WTC11 (cell line): ENCODE measurements at regions not wholly inside any gene's neighbourhood (a gene's known extent, or its start where the extent isn't known, plus 50 kb on each side); places are given as distances from the start of the nearest gene placed in this dataset.

Source experiments
- ATAC-seq: fragments of 200-7000 bp; cut with Tn5 transposase; 2 replicates; pipeline ENCODE4 v1.10.0; 2021; ENCODE audit warnings: mild to moderate bottlenecking, moderate library complexity
- CTCF ChIA-PET: fragments of 300-600 bp; sonication (Branson Sonifier 250); formaldehyde crosslinking; loops from one replicate; lab custom pipeline; 2021; ENCODE audit warnings: antibody characterized with exemption; lab: Charles Lee
- POLR2A ChIA-PET: fragments of 350-600 bp; sonication (Branson Sonifier 250); formaldehyde crosslinking; loops from one replicate; lab custom pipeline; 2021; ENCODE audit warnings: antibody characterized with exemption; lab: Charles Lee
- DNase-seq: peaks from one replicate; pipeline ENCODE4 v3.0.0; 2021; ENCODE audit warnings: low spot score
- H3K27ac Mint-ChIP-seq: 2 replicates; pipeline ENCODE4 v1.8.0; 2021; ENCODE audit warnings: mixed read lengths
- H3K27me3 Mint-ChIP-seq: 2 replicates; pipeline ENCODE4 v1.8.0; 2021; ENCODE audit warnings: low read depth, mild to moderate bottlenecking, moderate library complexity, mixed read lengths
- H3K36me3 Mint-ChIP-seq: 2 replicates; pipeline ENCODE4 v1.8.0; 2021; ENCODE audit warnings: mixed read lengths
- H3K4me1 Mint-ChIP-seq: 2 replicates; pipeline ENCODE4 v1.8.0; 2022; ENCODE audit warnings: mixed read lengths
- H3K4me3 Mint-ChIP-seq: 2 replicates; pipeline ENCODE4 v1.8.0; 2021; ENCODE audit warnings: mild to moderate bottlenecking, moderate library complexity, mixed read lengths
- H3K9me3 Mint-ChIP-seq: 2 replicates; pipeline ENCODE4 v1.8.0; 2021; ENCODE audit warnings: mixed read lengths
- CREB1 ChIP-seq: sonication (generic); formaldehyde crosslinking; IDR thresholded peaks from 2 replicates; pipeline ENCODE4 v1.8.0; 2023; ENCODE audit warnings: mild to moderate bottlenecking, missing genetic modification reagents
- EMX1 ChIP-seq: fragments of 250-450 bp; sonication (Bioruptor Pico); IDR thresholded peaks from 2 replicates; pipeline ENCODE4 v1.8.0; 2021; ENCODE audit warnings: mild to moderate bottlenecking
- ESRRA ChIP-seq: sonication (generic); formaldehyde crosslinking; IDR thresholded peaks from 2 replicates; pipeline ENCODE4 v1.8.1; 2022; ENCODE audit warnings: mild to moderate bottlenecking, missing genetic modification reagents, borderline replicate concordance
- FOXJ3 ChIP-seq: sonication (generic); formaldehyde crosslinking; IDR thresholded peaks from 2 replicates; pipeline ENCODE4 v1.9.0; 2021; ENCODE audit warnings: missing genetic modification reagents, mild to moderate bottlenecking, borderline replicate concordance
- FOXK1 ChIP-seq: sonication (generic); formaldehyde crosslinking; IDR thresholded peaks from 2 replicates; pipeline ENCODE4 v1.8.0; 2022; ENCODE audit warnings: mild to moderate bottlenecking, moderate library complexity, missing genetic modification reagents
- FOXP1 ChIP-seq: sonication (generic); formaldehyde crosslinking; IDR thresholded peaks from 2 replicates; pipeline ENCODE4 v1.8.0; 2022; ENCODE audit warnings: missing genetic modification reagents, mild to moderate bottlenecking, moderate library complexity, borderline replicate concordance
- GRHL2 ChIP-seq: fragments of 250-450 bp; sonication (Bioruptor Pico); IDR thresholded peaks from 2 replicates; pipeline ENCODE4 v1.8.0; 2022; ENCODE audit warnings: mild to moderate bottlenecking, moderate library complexity; ENCODE audit not compliant: insufficient replicate concordance, severe bottlenecking
- GTF2I ChIP-seq: fragments of 250-450 bp; sonication (Bioruptor Pico); conservative IDR thresholded peaks from 2 replicates; pipeline ENCODE4 v1.4.0; 2021; ENCODE audit warnings: mild to moderate bottlenecking
- HMGA2 ChIP-seq: fragments of 250-450 bp; sonication (Bioruptor Pico); IDR thresholded peaks from 2 replicates; pipeline ENCODE4 v1.4.0; 2021; ENCODE audit warnings: mild to moderate bottlenecking, moderate library complexity
- JUN ChIP-seq: sonication (generic); formaldehyde crosslinking; IDR thresholded peaks from 2 replicates; pipeline ENCODE4 v1.8.0; 2023; ENCODE audit warnings: mild to moderate bottlenecking, missing genetic modification reagents
- KAT7 ChIP-seq: sonication (generic); formaldehyde crosslinking; IDR thresholded peaks from 2 replicates; pipeline ENCODE4 v1.8.1; 2023; ENCODE audit warnings: missing genetic modification reagents, mild to moderate bottlenecking, borderline replicate concordance
- NR1H2 ChIP-seq: sonication (generic); formaldehyde crosslinking; IDR thresholded peaks from 2 replicates; pipeline ENCODE4 v1.9.0; 2021; ENCODE audit warnings: mild to moderate bottlenecking, moderate library complexity, missing genetic modification reagents
- OVOL2 ChIP-seq: fragments of 250-450 bp; sonication (Bioruptor Pico); IDR thresholded peaks from 2 replicates; pipeline ENCODE4 v1.9.0; 2021; ENCODE audit warnings: mild to moderate bottlenecking, borderline replicate concordance
- PRRX2 ChIP-seq: fragments of 250-450 bp; sonication (Bioruptor Pico); IDR thresholded peaks from 2 replicates; pipeline ENCODE4 v1.8.0; 2021; ENCODE audit warnings: mild to moderate bottlenecking
- TP53 ChIP-seq: sonication (generic); formaldehyde crosslinking; IDR thresholded peaks from 2 replicates; pipeline ENCODE4 v1.8.1; 2023; ENCODE audit warnings: mild to moderate bottlenecking, missing genetic modification reagents
- ZNF317 ChIP-seq: sonication (generic); formaldehyde crosslinking; IDR thresholded peaks from 2 replicates; pipeline ENCODE4 v1.8.1; 2023; ENCODE audit warnings: low read depth, mild to moderate bottlenecking, moderate library complexity, missing genetic modification reagents, borderline replicate concordance
- ZNF396 ChIP-seq: fragments of 250-450 bp; sonication (Bioruptor Pico); IDR thresholded peaks from 2 replicates; pipeline ENCODE4 v1.8.0; 2021; ENCODE audit warnings: mild to moderate bottlenecking, moderate library complexity, borderline replicate concordance
- TF ChIP-seq, protein P1 (sequence below): sonication (generic); formaldehyde crosslinking; IDR thresholded peaks from 2 replicates; pipeline ENCODE4 v1.8.1; 2023; ENCODE audit warnings: mild to moderate bottlenecking, missing genetic modification reagents
- TF ChIP-seq, protein P2 (sequence below): sonication (generic); formaldehyde crosslinking; IDR thresholded peaks from 2 replicates; pipeline ENCODE4 v1.8.0; 2022; ENCODE audit warnings: mild to moderate bottlenecking, missing genetic modification reagents
- TF ChIP-seq, protein P3 (sequence below): sonication (generic); formaldehyde crosslinking; IDR thresholded peaks from 2 replicates; pipeline ENCODE4 v1.8.0; 2023; ENCODE audit warnings: missing genetic modification reagents
- TF ChIP-seq, protein P4 (sequence below): sonication (generic); formaldehyde crosslinking; IDR thresholded peaks from 2 replicates; pipeline ENCODE4 v1.8.1; 2023; ENCODE audit warnings: mild to moderate bottlenecking, missing genetic modification reagents, borderline replicate concordance
- TF ChIP-seq, protein P5 (sequence below): fragments of 250-450 bp; sonication (Bioruptor Pico); IDR thresholded peaks from 2 replicates; pipeline ENCODE4 v1.9.0; 2021; ENCODE audit warnings: moderate library complexity, mild to moderate bottlenecking, inconsistent platforms, borderline replicate concordance

DNA sequence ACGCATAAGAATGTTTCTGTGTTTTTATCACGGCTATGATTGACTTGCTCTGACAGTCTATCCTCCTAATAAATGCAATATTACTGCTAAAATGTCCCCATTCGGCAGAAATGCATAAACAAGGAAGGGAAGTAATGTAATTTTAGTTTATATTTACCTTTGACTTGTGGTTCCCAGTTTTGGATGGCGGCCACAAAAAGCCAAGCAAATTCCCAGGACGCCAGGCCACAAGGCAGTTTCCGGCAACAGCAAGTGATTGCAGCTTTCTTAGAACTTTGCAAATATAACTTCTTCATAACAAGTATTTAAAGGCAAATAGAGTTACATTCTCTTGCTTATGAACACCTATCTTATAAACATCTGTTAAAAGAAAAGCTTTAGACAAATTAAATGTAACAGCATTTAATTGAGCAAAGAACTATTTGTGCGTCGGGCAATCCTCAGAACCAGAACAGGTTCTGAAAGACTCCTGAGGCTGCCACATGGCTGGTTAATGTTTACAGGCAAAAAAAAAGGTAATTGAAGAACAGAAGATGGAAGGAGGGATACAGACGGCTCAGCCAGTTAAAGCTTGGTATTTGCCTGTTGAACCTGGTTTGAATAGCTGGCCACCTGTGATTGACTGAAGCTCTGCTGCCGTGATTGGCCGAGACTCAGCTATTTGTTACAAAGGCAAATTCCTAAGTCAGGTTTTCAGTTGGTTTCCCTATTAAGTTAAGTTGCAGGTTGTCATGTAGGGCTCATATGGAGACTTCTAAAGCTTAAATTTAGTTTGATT is 80.8 kb downstream of the C21orf91 start:
- DNase-seq (no peak), ATAC-seq (peak; percentile 74)
- Mint-ChIP-seq H3K4me3 (no peak overlapping the region), H3K27me3 (no peaks in the 10 kb centered on the region), H3K9me3 (peaks cover 27% of the 10 kb centered on the region), H3K36me3 (peaks cover 9% of the 10 kb centered on the region), H3K27ac (no peak overlapping the region), H3K4me1 (peaks cover 6% of the 10 kb centered on the region)
- POLR2A ChIA-PET, result no interaction called here
- no peak for TF ChIP-seq OVOL2 (CRISPR knock-in tag)
- TF ChIP-seq GRHL2, result no peak
- TF ChIP-seq, protein P1, sequence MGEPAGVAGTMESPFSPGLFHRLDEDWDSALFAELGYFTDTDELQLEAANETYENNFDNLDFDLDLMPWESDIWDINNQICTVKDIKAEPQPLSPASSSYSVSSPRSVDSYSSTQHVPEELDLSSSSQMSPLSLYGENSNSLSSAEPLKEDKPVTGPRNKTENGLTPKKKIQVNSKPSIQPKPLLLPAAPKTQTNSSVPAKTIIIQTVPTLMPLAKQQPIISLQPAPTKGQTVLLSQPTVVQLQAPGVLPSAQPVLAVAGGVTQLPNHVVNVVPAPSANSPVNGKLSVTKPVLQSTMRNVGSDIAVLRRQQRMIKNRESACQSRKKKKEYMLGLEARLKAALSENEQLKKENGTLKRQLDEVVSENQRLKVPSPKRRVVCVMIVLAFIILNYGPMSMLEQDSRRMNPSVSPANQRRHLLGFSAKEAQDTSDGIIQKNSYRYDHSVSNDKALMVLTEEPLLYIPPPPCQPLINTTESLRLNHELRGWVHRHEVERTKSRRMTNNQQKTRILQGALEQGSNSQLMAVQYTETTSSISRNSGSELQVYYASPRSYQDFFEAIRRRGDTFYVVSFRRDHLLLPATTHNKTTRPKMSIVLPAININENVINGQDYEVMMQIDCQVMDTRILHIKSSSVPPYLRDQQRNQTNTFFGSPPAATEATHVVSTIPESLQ (CRISPR knock-in tag), result no peak
- no peak for TF ChIP-seq PRRX2
- no peak for TF ChIP-seq ZNF317 (CRISPR knock-in tag)
- no peak for TF ChIP-seq KAT7
- TF ChIP-seq, protein P2, sequence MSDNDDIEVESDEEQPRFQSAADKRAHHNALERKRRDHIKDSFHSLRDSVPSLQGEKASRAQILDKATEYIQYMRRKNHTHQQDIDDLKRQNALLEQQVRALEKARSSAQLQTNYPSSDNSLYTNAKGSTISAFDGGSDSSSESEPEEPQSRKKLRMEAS (CRISPR knock-in tag), result no peak
- TF ChIP-seq, protein P3, sequence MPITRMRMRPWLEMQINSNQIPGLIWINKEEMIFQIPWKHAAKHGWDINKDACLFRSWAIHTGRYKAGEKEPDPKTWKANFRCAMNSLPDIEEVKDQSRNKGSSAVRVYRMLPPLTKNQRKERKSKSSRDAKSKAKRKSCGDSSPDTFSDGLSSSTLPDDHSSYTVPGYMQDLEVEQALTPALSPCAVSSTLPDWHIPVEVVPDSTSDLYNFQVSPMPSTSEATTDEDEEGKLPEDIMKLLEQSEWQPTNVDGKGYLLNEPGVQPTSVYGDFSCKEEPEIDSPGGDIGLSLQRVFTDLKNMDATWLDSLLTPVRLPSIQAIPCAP (CRISPR knock-in tag), result no peak
- TF ChIP-seq JUN (CRISPR knock-in tag), result no peak
- TF ChIP-seq FOXJ3 (CRISPR knock-in tag), result no peak
- no peak for TF ChIP-seq FOXK1 (CRISPR knock-in tag)
- TF ChIP-seq TP53, result no peak
- TF ChIP-seq ESRRA, result no peak
- TF ChIP-seq HMGA2 (CRISPR knock-in tag), result no peak
- TF ChIP-seq, protein P4, sequence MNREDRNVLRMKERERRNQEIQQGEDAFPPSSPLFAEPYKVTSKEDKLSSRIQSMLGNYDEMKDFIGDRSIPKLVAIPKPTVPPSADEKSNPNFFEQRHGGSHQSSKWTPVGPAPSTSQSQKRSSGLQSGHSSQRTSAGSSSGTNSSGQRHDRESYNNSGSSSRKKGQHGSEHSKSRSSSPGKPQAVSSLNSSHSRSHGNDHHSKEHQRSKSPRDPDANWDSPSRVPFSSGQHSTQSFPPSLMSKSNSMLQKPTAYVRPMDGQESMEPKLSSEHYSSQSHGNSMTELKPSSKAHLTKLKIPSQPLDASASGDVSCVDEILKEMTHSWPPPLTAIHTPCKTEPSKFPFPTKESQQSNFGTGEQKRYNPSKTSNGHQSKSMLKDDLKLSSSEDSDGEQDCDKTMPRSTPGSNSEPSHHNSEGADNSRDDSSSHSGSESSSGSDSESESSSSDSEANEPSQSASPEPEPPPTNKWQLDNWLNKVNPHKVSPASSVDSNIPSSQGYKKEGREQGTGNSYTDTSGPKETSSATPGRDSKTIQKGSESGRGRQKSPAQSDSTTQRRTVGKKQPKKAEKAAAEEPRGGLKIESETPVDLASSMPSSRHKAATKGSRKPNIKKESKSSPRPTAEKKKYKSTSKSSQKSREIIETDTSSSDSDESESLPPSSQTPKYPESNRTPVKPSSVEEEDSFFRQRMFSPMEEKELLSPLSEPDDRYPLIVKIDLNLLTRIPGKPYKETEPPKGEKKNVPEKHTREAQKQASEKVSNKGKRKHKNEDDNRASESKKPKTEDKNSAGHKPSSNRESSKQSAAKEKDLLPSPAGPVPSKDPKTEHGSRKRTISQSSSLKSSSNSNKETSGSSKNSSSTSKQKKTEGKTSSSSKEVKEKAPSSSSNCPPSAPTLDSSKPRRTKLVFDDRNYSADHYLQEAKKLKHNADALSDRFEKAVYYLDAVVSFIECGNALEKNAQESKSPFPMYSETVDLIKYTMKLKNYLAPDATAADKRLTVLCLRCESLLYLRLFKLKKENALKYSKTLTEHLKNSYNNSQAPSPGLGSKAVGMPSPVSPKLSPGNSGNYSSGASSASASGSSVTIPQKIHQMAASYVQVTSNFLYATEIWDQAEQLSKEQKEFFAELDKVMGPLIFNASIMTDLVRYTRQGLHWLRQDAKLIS, result no peak
- no peak for TF ChIP-seq FOXP1 (CRISPR knock-in tag)
- no peak for TF ChIP-seq ZNF396 (CRISPR knock-in tag)
- TF ChIP-seq NR1H2 (CRISPR knock-in tag), result no peak
- CTCF ChIA-PET, result interaction anchor here (0.9 kb wide), 1 partner anchor 186 kb away, joined by 3 read pairs; no protein-coding TSS in a partner anchor

DNA sequence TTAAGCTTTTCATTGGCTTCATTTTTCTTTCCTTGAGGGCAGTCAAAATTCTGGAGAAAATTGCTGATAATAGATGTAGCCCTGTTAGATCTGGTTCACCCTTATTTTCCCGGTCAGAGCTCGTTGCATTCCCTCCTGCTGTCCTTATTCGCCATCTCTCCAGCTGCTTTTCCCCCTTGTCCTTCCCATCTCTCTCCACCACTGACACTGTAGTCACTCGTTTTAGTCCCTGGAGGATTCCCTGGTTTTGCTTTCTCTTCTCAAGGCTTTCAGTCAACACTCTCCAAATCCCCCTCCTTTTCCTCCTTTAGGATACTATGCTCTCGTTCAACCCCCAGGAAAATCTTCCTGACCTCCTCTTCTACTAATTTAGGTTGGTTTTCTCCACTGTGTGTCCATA is 83.1 kb downstream of the C21orf91 start:
- Mint-ChIP-seq H3K36me3 (no peaks in the 10 kb centered on the region), H3K4me3 (no peak overlapping the region), H3K27me3 (no peaks in the 10 kb centered on the region), H3K27ac (no peak overlapping the region), H3K4me1 (peaks cover 6% of the 10 kb centered on the region), H3K9me3 (peaks cover 12% of the 10 kb centered on the region)
- DNase-seq (no peak), ATAC-seq (no peak)
- TF ChIP-seq CREB1 (no peak), EMX1 (CRISPR knock-in tag) (no peak), ZNF396 (CRISPR knock-in tag) (no peak), JUN (CRISPR knock-in tag) (no peak), GTF2I (CRISPR knock-in tag) (no peak)
- TF ChIP-seq, protein P5, sequence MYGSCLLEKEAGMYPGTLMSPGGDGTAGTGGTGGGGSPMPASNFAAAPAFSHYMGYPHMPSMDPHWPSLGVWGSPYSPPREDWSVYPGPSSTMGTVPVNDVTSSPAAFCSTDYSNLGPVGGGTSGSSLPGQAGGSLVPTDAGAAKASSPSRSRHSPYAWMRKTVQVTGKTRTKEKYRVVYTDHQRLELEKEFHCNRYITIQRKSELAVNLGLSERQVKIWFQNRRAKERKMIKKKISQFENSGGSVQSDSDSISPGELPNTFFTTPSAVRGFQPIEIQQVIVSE (CRISPR knock-in tag), result no peak
- TF ChIP-seq, protein P1 (CRISPR knock-in tag), result no peak
- CTCF ChIA-PET, result no interaction called here
- POLR2A ChIA-PET, result no interaction called here
